Mucosa of descending colon (tissue), 3 donors: ENCODE measurements at regions not wholly inside any gene's neighbourhood (a gene's known extent, or its start where the extent isn't known, plus 50 kb on each side); places are given as distances from the start of the nearest gene placed in this dataset.
"Not testable (repeated sequence)": the region's sequence is repeated elsewhere in the genome, so short reads cannot be mapped to it uniquely, and the experiment has no call there.

Experiments used
- ATAC-seq: fragments of 200-7000 bp; cut with Tn5 transposase; one replicate; pipeline ENCODE4 v1.9.1; 2020; ENCODE audit warnings: mild to moderate bottlenecking, moderate library complexity
- DNase-seq, 3 donors: peaks; one replicate each; pipeline ENCODE4 v3.0.0-alpha.2; 2020
- H3K36me3 ChIP-seq: fragments of 200-600 bp; one replicate; pipeline ENCODE4 v1.8.0; 2021; ENCODE audit warnings: low read depth, mild to moderate bottlenecking
- H3K4me1 ChIP-seq: fragments of 200-600 bp; one replicate; pipeline ENCODE4 v1.8.0; 2021; ENCODE audit warnings: low read depth, mild to moderate bottlenecking
- H3K4me3 ChIP-seq: fragments of 200-600 bp; one replicate; pipeline ENCODE4 v1.8.0; 2021; ENCODE audit warnings: mild to moderate bottlenecking
- H3K9me3 ChIP-seq: fragments of 200-600 bp; one replicate; pipeline ENCODE4 v1.8.0; 2021; ENCODE audit warnings: mild to moderate bottlenecking
- intact Hi-C, 2 donors: fragments of 100-400 bp; cut with DNase I in 1 of 2; cut with micrococcal nuclease in 1 of 2; formaldehyde crosslinking; loops; one replicate each; pipeline versions ENCODE4 v1.11.0 to v1.11.1; 2022; cut with DNase I, micrococcal nuclease
- TF ChIP-seq, protein P1 (sequence below): fragments of 200-600 bp; IDR thresholded peaks from one replicate; pipeline ENCODE4 v1.8.0; 2022; ENCODE audit warnings: antibody characterized with exemption, mild to moderate bottlenecking
- donor health status: DM: no; HTN: no; CAD: no; lungs with moderate emphysema.
- donor health status: DM: no; HTN: no; CAD: no.
- donor health status: DM: no; HTN: yes; CAD: no.

- DNase-seq (no peak), ATAC-seq (no peak)
- Histone ChIP-seq H3K4me3 (no peak overlapping the region), H3K9me3 (no peaks in the 10 kb centered on the region), H3K36me3 (no peaks in the 10 kb centered on the region), H3K4me1 (no peaks in the 10 kb centered on the region)
- TF ChIP-seq, protein P1, sequence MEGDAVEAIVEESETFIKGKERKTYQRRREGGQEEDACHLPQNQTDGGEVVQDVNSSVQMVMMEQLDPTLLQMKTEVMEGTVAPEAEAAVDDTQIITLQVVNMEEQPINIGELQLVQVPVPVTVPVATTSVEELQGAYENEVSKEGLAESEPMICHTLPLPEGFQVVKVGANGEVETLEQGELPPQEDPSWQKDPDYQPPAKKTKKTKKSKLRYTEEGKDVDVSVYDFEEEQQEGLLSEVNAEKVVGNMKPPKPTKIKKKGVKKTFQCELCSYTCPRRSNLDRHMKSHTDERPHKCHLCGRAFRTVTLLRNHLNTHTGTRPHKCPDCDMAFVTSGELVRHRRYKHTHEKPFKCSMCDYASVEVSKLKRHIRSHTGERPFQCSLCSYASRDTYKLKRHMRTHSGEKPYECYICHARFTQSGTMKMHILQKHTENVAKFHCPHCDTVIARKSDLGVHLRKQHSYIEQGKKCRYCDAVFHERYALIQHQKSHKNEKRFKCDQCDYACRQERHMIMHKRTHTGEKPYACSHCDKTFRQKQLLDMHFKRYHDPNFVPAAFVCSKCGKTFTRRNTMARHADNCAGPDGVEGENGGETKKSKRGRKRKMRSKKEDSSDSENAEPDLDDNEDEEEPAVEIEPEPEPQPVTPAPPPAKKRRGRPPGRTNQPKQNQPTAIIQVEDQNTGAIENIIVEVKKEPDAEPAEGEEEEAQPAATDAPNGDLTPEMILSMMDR, result no peak
- intact Hi-C loops, result no loop called here
Measured at GRCh38 chr9:6113312-6113711, 97.9 kb upstream of the RANBP6 start.

DNA sequence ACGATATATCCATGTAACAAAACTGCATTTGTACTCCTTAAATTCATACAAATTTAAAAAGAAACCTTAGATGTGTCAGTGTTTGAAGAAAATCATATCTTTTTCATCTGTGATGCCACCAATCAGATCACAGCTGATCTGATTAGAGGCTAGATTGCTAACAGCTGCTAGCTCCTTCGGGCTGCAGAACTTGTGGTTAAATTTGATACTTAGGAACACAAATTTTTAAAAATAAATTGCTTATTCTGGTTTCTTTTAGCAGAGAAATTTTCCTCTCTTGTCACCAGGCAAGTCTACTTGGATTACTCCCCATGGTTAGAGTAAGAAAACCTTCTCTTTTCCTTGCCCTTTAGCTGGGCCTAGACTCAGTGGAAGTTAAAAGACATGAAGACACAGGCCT lies 94.6 kb upstream of the RANBP6 start:
- Histone ChIP-seq H3K4me3 (no peak overlapping the region), H3K4me1 (no peaks in the 10 kb centered on the region), H3K36me3 (no peaks in the 10 kb centered on the region), H3K9me3 (no peaks in the 10 kb centered on the region)
- DNase-seq (no peak), ATAC-seq (no peak)
- intact Hi-C loops, result no loop called here
- TF ChIP-seq, protein P1, result no peak

DNA sequence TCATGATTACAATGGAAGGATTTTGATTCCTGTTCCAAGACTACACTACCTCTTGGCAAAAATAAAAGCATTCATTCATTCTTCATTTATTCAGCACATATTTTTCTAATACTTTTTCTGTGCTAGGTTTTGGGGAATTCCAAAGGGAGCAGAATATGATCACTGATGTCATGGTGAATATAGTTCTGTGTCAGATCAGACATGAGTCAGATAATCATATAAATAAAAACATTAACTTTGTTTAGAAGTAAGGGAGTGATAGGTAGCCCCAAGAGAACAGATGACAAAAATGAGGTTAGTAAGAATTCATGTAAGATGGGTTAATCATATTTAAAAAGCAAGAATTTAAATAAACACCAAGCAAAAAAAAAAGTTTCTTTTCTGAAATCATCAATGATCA lies 94.1 kb upstream of the RANBP6 start:
- H3K36me3 ChIP-seq, result no peaks in the 10 kb centered on the region
- H3K9me3 ChIP-seq, result no peaks in the 10 kb centered on the region
- TF ChIP-seq, protein P1, result no peak
- H3K4me1 ChIP-seq, result no peaks in the 10 kb centered on the region
- no peak overlapping the region for H3K4me3 ChIP-seq
- intact Hi-C loops, result no loop called here
- no peak for DNase-seq
- no peak for ATAC-seq

DNA sequence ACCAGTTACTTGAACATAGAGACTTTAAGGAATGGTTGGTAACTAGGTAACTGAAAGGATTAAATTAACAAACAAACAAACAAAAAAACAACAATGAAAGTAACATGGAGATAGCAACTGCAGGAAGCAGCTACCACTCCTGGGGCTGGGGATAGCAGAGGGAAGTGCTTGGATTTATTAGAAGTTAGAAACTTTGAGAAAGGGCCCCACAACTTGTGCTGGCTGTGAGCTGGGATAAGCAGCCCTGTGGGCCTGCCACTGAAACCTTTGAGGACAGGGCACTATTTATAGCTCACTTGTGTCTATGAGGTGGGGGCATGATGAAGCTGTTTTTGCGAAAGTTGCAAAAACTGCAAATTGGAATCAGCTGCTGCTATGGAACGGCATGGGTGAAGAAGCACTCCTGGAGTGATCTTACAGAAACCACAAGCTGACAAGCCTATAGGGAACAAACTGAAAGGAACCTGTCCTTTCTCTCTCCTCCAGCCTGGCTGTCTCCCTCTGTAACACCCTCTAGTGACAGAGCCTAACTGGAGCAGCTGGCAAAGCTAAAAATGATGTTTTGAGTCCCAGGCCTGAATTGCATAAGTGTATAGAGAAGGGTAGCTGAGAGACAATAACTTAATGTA lies 91.4 kb upstream of the RANBP6 start:
- no peaks in the 10 kb centered on the region for H3K36me3 ChIP-seq
- TF ChIP-seq, protein P1, result no peak
- no peak for DNase-seq
- intact Hi-C loops, result no loop called here
- ATAC-seq, result peak; percentile 44
- no peak overlapping the region for H3K4me3 ChIP-seq
- H3K9me3 ChIP-seq, result no peaks in the 10 kb centered on the region
- no peaks in the 10 kb centered on the region for H3K4me1 ChIP-seq

DNA sequence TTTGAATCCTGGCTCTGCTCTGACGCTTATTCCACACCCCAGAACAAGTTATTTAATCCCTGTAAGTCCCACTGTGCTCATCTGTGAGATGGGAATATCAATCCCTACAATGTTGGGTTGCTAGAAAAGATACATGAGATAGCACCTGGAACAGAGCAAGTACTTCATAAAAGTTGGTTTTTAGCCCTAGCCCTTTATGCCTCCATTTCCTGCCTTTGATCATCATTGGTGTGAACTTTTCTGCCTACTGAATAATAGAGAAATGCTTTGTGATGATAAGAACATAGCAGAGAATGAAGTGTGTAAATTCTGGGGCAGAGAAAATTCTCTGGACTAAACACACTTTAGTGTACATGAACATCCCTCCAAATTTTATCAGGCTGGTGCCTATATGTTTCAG lies 90.3 kb upstream of the RANBP6 start:
- intact Hi-C loops, result no loop called here
- Histone ChIP-seq H3K4me3 (no peak overlapping the region), H3K9me3 (no peaks in the 10 kb centered on the region), H3K36me3 (no peaks in the 10 kb centered on the region), H3K4me1 (no peaks in the 10 kb centered on the region)
- TF ChIP-seq, protein P1, result no peak
- no peak for ATAC-seq
- DNase-seq, result no peak

GRCh38 chr9:6104406-6104805 lies 89.0 kb upstream of the RANBP6 start:
- DNase-seq, ATAC-seq, H3K9me3 ChIP-seq, H3K4me3 ChIP-seq, intact Hi-C loops, H3K36me3 ChIP-seq, H3K4me1 ChIP-seq: not testable (repeated sequence)

GRCh38 chr9:6103911-6104310 lies 88.5 kb upstream of the RANBP6 start:
- DNase-seq, ATAC-seq, intact Hi-C loops: not testable (repeated sequence)

GRCh38 chr9:6102336-6102987 lies 87.0 kb upstream of the RANBP6 start:
- H3K36me3 ChIP-seq, ATAC-seq, DNase-seq, H3K9me3 ChIP-seq, intact Hi-C loops, H3K4me3 ChIP-seq, H3K4me1 ChIP-seq: not testable (repeated sequence)

More at GRCh38 chr9:6103911-6104310, 88.5 kb upstream of the RANBP6 start:
- not testable (repeated sequence) for H3K4me1 ChIP-seq, H3K9me3 ChIP-seq, H3K36me3 ChIP-seq, H3K4me3 ChIP-seq

GRCh38 chr9:6101725-6102124 lies 86.3 kb upstream of the RANBP6 start:
- H3K9me3 ChIP-seq, H3K4me3 ChIP-seq, H3K36me3 ChIP-seq, DNase-seq, ATAC-seq, intact Hi-C loops, H3K4me1 ChIP-seq: not testable (repeated sequence)
